K562 (cell line): ENCODE measurements at regions not wholly inside any gene's neighbourhood (a gene's known extent, or its start where the extent isn't known, plus 50 kb on each side); places are given as distances from the start of the nearest gene placed in this dataset.

Experiments
- ATAC-seq: fragments of 200-7000 bp; cut with Tn5 transposase; 3 replicates; pipeline ENCODE4 v1.9.1; 2020; ENCODE audit warnings: moderate library complexity
- BruUV-seq: library from RNA; stranded (reverse); fragments of 400-500 nt; replicated peaks from 2 replicates; lab custom pipeline; 2021; lab: Mats Ljungman, UMichigan
- CTCF ChIA-PET: fragments of 300-600 bp; formaldehyde crosslinking; extraction: SDS; loops from one replicate; lab custom pipeline; 2021; ENCODE audit warnings: low intra/inter-chr PET ratio; lab: Yijun Ruan, JAX
- POLR2A ChIA-PET: fragments of 300-600, 350-650 bp; sonication (Branson Sonifier 250); formaldehyde crosslinking; extraction: SDS; loops from one replicate; lab custom pipeline; 2021; ENCODE audit warnings: antibody characterized with exemption, inconsistent platforms; lab: Yijun Ruan, JAX
- DNase-seq, 4 experiments: peaks; one replicate each; pipeline versions ENCODE4 v3.0.0 to v3.0.0-alpha.2; 2011 to 2018; ENCODE audit warnings: low spot score in 3 of 4, mixed read lengths in 3 of 4; ENCODE audit errors: extremely low read depth in 1 of 4
- FAIRE-seq: peaks from 2 replicates; lab custom pipeline; 2011; peaks lifted over from hg19 to GRCh38; lab: Jason Lieb, UNC
- H2AFZ ChIP-seq: 2 replicates; pipeline ENCODE4 v1.6.0; 2011; ENCODE audit warnings: low read depth, low read length, control low read depth, inconsistent platforms
- H3K27ac ChIP-seq: fragments of 200-600 bp; 3 replicates; pipeline ENCODE4 v1.8.0; 2011; ENCODE audit warnings: low read depth, mild to moderate bottlenecking, control low read depth, inconsistent platforms, low read length, moderate library complexity, mixed read lengths; ENCODE audit errors: extremely low read depth
- H3K27me3 ChIP-seq, 2 experiments: fragments of 300-600 bp in 1 of 2; 2 replicates in 1 of 2; 3 replicates in 1 of 2; pipeline versions ENCODE4 v1.6.0 to v1.8.0; 2011; ENCODE audit warnings: inconsistent platforms in 2 of 2, low read length in 2 of 2, mild to moderate bottlenecking in 1 of 2, mixed read lengths in 1 of 2, moderate library complexity in 1 of 2; ENCODE audit not compliant: control insufficient read depth in 2 of 2, insufficient read depth in 2 of 2
- H3K36me3 ChIP-seq: fragments of 300-600 bp; 3 replicates; pipeline ENCODE4 v1.8.0; 2011; ENCODE audit warnings: mild to moderate bottlenecking, low read length, inconsistent platforms; ENCODE audit not compliant: control insufficient read depth, insufficient read depth
- H3K4me1 ChIP-seq, 2 experiments: fragments of 200-600 bp in 1 of 2; replicated peaks in 1 of 2; 2 replicates in 1 of 2; 3 replicates in 1 of 2; pipeline versions ENCODE4 v1.5.1 to v1.8.0; 2011; ENCODE audit warnings: inconsistent platforms in 2 of 2, low read length in 2 of 2, mild to moderate bottlenecking in 1 of 2, mixed read lengths in 1 of 2, moderate library complexity in 1 of 2; ENCODE audit not compliant: control insufficient read depth in 2 of 2, insufficient read depth in 2 of 2
- H3K4me2 ChIP-seq: 2 replicates; pipeline ENCODE4 v1.6.1; 2011; ENCODE audit warnings: low read length, control low read depth, inconsistent platforms, mixed read lengths; ENCODE audit not compliant: insufficient read depth
- H3K4me3 ChIP-seq: fragments of 200-600 bp; sonication (generic), shearing (Covaris generic); 2 replicates; pipeline ENCODE4 v1.5.1; 2016; ENCODE audit warnings: control low read depth, inconsistent platforms
- H3K79me2 ChIP-seq: fragments of 200-600 bp; 3 replicates; pipeline ENCODE4 v1.8.0; 2011; ENCODE audit warnings: low read length, inconsistent platforms; ENCODE audit not compliant: control insufficient read depth, insufficient read depth
- H3K9ac ChIP-seq, 2 experiments: 2 replicates each; pipeline versions ENCODE4 v1.6.0 to v1.6.1; 2011; ENCODE audit warnings: low read depth in 2 of 2, low read length in 2 of 2, control low read depth in 1 of 2, inconsistent platforms in 1 of 2, mild to moderate bottlenecking in 1 of 2, mixed read lengths in 1 of 2; ENCODE audit not compliant: insufficient read depth in 1 of 2
- H3K9me1 ChIP-seq: one replicate; pipeline ENCODE4 v1.6.0; 2011; ENCODE audit warnings: inconsistent platforms, mild to moderate bottlenecking, low read length, moderate library complexity; ENCODE audit not compliant: control insufficient read depth, insufficient read depth
- H3K9me3 ChIP-seq: replicated peaks from 2 replicates; pipeline ENCODE4 v1.5.1; 2011; ENCODE audit warnings: low read depth, low read length, inconsistent platforms; ENCODE audit not compliant: control insufficient read depth, insufficient read depth
- H4K20me1 ChIP-seq: replicated peaks from 2 replicates; pipeline ENCODE4 v1.6.1; 2011; ENCODE audit warnings: low read length, inconsistent platforms, mixed read lengths; ENCODE audit not compliant: control insufficient read depth, insufficient read depth
- CBX1 ChIP-seq: sonication (generic); IDR thresholded peaks from 2 replicates; pipeline ENCODE4 v1.6.1; 2016; ENCODE audit warnings: antibody characterized with exemption, low read depth, mild to moderate bottlenecking
- CBX8 ChIP-seq: fragments of 200-600 bp; sonication (generic); IDR thresholded peaks from 2 replicates; pipeline ENCODE4 v1.6.1; 2012; ENCODE audit warnings: borderline replicate concordance, mixed run types, low read depth, mild to moderate bottlenecking, moderate library complexity, mixed read lengths, low read length, control low read depth, inconsistent platforms; ENCODE audit not compliant: poor library complexity, severe bottlenecking; ENCODE audit errors: extremely low read depth
- MTA3 ChIP-seq: fragments of 450-650 bp; formaldehyde crosslinking; IDR thresholded peaks from 2 replicates; pipeline ENCODE4 v1.6.1; 2017; ENCODE audit warnings: mild to moderate bottlenecking, borderline replicate concordance
- MYC ChIP-seq, 2 experiments: fragments of 250-450 bp in 1 of 2; sonication (Bioruptor Pico) in 1 of 2; IDR thresholded peaks; 2 replicates each; pipeline versions ENCODE4 v1.5.1 to v1.6.1; 2012 to 2021; ENCODE audit warnings: low read depth in 2 of 2, borderline replicate concordance in 1 of 2, improper control_type of control experiment in 1 of 2, low read length in 1 of 2, mild to moderate bottlenecking in 1 of 2, moderate library complexity in 1 of 2
- PHB ChIP-seq: fragments of 250-450 bp; sonication (Bioruptor Pico); IDR thresholded peaks from 2 replicates; pipeline ENCODE4 v1.5.0; 2021
- POU5F1 ChIP-seq: fragments of 150-350 bp; IDR thresholded peaks from 2 replicates; pipeline ENCODE4 v1.6.1; 2014; ENCODE audit warnings: borderline replicate concordance, low read length, low read depth, mild to moderate bottlenecking; ENCODE audit not compliant: partially characterized antibody
- WGBS: fragments of 100-300 bp; shearing (Covaris generic); methylation state at CpG from one replicate; pipeline ENCODE4 v1.1.6; 2016; ENCODE audit warnings: low coverage, mixed read lengths; ENCODE audit not compliant: insufficient coverage; ENCODE audit errors: missing lambda C conversion rate; 5-methylcytosine and 5-hydroxymethylcytosine counted together
- in situ Hi-C: fragments of 300-500 bp; cut with MboI; formaldehyde crosslinking; loops from 4 replicates; pipeline ENCODE4 v1.15.0; 2018; ENCODE audit warnings: inconsistent platforms, mixed read lengths
- intact Hi-C: fragments of 100-400 bp; cut with micrococcal nuclease; formaldehyde crosslinking; loops from 2 replicates; pipeline ENCODE4 v1.14.2; 2022
- TF ChIP-seq, protein P1 (sequence below), 2 experiments: IDR thresholded peaks; 2 replicates each; pipeline ENCODE4 v1.6.1; 2012; ENCODE audit warnings: improper control_type of control experiment in 2 of 2, low read depth in 2 of 2, low read length in 2 of 2, borderline replicate concordance in 1 of 2

DNA sequence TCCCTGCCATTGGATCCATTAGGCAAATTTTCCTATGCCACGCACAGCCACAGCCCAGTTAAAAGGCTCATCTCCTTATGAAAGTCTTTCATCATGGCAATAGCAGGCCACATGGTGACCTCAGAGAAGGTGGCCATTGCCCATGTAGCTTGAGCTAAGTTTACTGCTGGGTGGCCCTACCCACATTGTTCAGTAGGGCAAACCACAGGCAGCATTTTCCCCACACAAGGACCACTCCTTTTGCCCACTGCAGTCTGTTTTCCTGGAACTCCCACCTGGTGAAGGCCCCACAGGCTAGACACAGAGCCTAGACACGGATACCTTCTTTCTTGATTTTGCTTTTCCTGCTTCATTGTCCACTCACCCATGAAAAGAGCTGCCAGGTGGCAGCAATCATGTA is 101.5 kb upstream of the NPVF start:
- no peak for DNase-seq
- Histone ChIP-seq H3K4me2 (no peak overlapping the region), H4K20me1 (no peaks in the 10 kb centered on the region), H3K36me3 (no peaks in the 10 kb centered on the region), H3K27ac (no peak overlapping the region), H3K79me2 (no peaks in the 10 kb centered on the region), H2AFZ (no peak overlapping the region), H3K4me1 (no peaks in the 10 kb centered on the region), H3K9me1 (no peaks in the 10 kb centered on the region), H3K9ac (no peak overlapping the region), H3K4me3 (no peak overlapping the region), H3K27me3 (peaks cover 6 to 14% of the 10 kb centered on the region in 2 experiments), H3K9me3 (no peaks in the 10 kb centered on the region)
- in situ Hi-C loops (no loop called here), intact Hi-C loops (no loop called here)
- no peak for ATAC-seq
- BruUV-seq = no TSS peak
- 0% methylated on average over 2 of the region's 2 CpGs for WGBS
- ChIA-PET POLR2A (interaction anchor here (0.5 kb wide), 1 partner anchor 167 kb away, joined by 3 read pairs; no protein-coding TSS in a partner anchor), CTCF (no interaction called here)
- TF ChIP-seq MYC (IDR thresholded peaks at IDR 0.05; ENCODE audit: low read depth, low read length) (no peak), MYC (CRISPR knock-in tag; IDR thresholded peaks at IDR 0.05; ENCODE audit: borderline replicate concordance, low read depth) (no peak), CBX8 (no peak), PHB (CRISPR knock-in tag) (no peak), MTA3 (no peak), CBX1 (no peak), POU5F1 (no peak)
- TF ChIP-seq, protein P1, sequence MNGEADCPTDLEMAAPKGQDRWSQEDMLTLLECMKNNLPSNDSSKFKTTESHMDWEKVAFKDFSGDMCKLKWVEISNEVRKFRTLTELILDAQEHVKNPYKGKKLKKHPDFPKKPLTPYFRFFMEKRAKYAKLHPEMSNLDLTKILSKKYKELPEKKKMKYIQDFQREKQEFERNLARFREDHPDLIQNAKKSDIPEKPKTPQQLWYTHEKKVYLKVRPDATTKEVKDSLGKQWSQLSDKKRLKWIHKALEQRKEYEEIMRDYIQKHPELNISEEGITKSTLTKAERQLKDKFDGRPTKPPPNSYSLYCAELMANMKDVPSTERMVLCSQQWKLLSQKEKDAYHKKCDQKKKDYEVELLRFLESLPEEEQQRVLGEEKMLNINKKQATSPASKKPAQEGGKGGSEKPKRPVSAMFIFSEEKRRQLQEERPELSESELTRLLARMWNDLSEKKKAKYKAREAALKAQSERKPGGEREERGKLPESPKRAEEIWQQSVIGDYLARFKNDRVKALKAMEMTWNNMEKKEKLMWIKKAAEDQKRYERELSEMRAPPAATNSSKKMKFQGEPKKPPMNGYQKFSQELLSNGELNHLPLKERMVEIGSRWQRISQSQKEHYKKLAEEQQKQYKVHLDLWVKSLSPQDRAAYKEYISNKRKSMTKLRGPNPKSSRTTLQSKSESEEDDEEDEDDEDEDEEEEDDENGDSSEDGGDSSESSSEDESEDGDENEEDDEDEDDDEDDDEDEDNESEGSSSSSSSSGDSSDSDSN (IDR thresholded peaks at IDR 0.05; ENCODE audit: borderline replicate concordance in 1 of 2, low read depth in 2 of 2, low read length in 2 of 2) = no peak
- FAIRE-seq = no peak
